ENCODE measurements at regions not wholly inside any gene's neighbourhood (a gene's known extent, or its start where the extent isn't known, plus 50 kb on each side); places are given as distances from the start of the nearest gene placed in this dataset.
"Not testable (repeated sequence)": the region's sequence is repeated elsewhere in the genome, so short reads cannot be mapped to it uniquely, and the experiment has no call there.

DNA sequence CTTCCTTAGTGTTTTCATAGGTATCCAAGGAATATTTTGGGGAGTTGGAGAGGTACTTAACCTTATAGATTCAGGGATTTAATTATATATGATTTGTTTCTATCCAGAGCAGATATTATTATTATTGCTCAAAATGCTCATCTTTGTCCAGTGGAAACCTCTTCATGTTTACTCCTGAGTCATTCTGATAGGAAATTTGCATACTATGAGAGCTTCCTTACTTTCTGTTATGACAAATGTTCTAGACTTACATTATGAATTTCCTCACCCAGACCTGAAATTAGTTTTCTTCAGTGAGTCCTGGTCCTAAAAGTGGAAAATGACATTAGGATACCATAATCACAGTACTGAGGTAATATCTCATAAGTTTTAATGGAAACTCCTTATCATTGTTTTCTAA lies 57.5 kb upstream of the PLPPR5 start:
- H3K27me3 ChIP-seq (ENCODE audit: insufficient read depth, low read length): no peaks in the 10 kb centered on the region
- H3K27ac ChIP-seq (ENCODE audit: low read length): no peak overlapping the region
- H3K9me3 ChIP-seq (ENCODE audit: insufficient read depth, low read depth, low read length): no peaks in the 10 kb centered on the region
- no peak overlapping the region for H3K4me3 ChIP-seq (ENCODE audit: low read length)
- no peaks in the 10 kb centered on the region for H3K4me1 ChIP-seq (ENCODE audit: insufficient read depth, low read length)
- H3K9ac ChIP-seq (ENCODE audit: low read depth, low read length): no peak overlapping the region
- no peaks in the 10 kb centered on the region for H3K36me3 ChIP-seq (ENCODE audit: insufficient read depth, low read depth, low read length)

DNA sequence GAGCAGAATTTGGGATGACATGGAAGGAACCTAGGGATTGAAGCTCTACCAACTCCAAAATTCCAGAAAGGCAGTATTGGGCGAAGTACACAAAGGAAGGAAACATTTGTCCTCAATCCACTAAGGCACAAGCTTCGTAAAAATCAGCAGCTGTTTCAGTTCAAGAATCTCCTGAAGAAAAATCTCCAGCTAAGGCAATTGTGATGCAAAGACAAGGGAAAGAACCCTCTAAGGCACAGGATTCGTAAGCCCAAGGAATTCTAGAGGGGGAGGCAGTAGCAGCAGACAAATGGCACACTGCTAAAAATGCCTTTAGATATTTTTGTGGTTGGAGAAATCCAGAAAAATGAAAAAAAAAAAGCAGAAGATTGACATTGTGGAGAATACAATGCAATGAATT lies 64.5 kb upstream of the PLPPR5 start:
- Histone ChIP-seq H3K9ac (ENCODE audit: low read depth, low read length) (no peak overlapping the region), H3K9me3 (ENCODE audit: insufficient read depth, low read depth, low read length) (no peaks in the 10 kb centered on the region), H3K4me1 (ENCODE audit: insufficient read depth, low read length) (peaks cover 21% of the 10 kb centered on the region), H3K27me3 (ENCODE audit: insufficient read depth, low read length) (no peaks in the 10 kb centered on the region), H3K27ac (ENCODE audit: low read length) (no peak overlapping the region), H3K4me3 (ENCODE audit: low read length) (peak overlapping the region; percentile 12; the same call in 1 of the 2 replicates), H3K36me3 (ENCODE audit: insufficient read depth, low read depth, low read length) (no peaks in the 10 kb centered on the region)

GRCh38 chr1:99078529-99078928 lies 73.9 kb upstream of the PLPPR5 start:
- not testable (repeated sequence) for H3K4me3 ChIP-seq (ENCODE audit: low read length); H3K36me3 ChIP-seq (ENCODE audit: insufficient read depth, low read depth, low read length); H3K9ac ChIP-seq (ENCODE audit: low read depth, low read length); H3K27ac ChIP-seq (ENCODE audit: low read length); H3K9me3 ChIP-seq (ENCODE audit: insufficient read depth, low read depth, low read length); H3K27me3 ChIP-seq (ENCODE audit: insufficient read depth, low read length); H3K4me1 ChIP-seq (ENCODE audit: insufficient read depth, low read length)

- no peak overlapping the region for H3K27ac ChIP-seq (ENCODE audit: low read length)
- H3K36me3 ChIP-seq (ENCODE audit: insufficient read depth, low read depth, low read length): no peaks in the 10 kb centered on the region
- no peak overlapping the region for H3K9ac ChIP-seq (ENCODE audit: low read depth, low read length)
- H3K9me3 ChIP-seq (ENCODE audit: insufficient read depth, low read depth, low read length): 0 out of 2 replicates have a peak, but pooled peaks cover 3% of the 10 kb centered on the region
- no peak overlapping the region for H3K4me3 ChIP-seq (ENCODE audit: low read length)
- no peaks in the 10 kb centered on the region for H3K4me1 ChIP-seq (ENCODE audit: insufficient read depth, low read length)
- no peaks in the 10 kb centered on the region for H3K27me3 ChIP-seq (ENCODE audit: insufficient read depth, low read length)
These were observed 77.7 kb upstream of the PLPPR5 start for GRCh38 chr1:99082366-99082765.

GRCh38 chr1:99083338-99083737 lies 78.7 kb upstream of the PLPPR5 start:
- Histone ChIP-seq H3K9ac (ENCODE audit: low read depth, low read length) (no peak overlapping the region), H3K9me3 (ENCODE audit: insufficient read depth, low read depth, low read length) (no peaks in the 10 kb centered on the region), H3K4me1 (ENCODE audit: insufficient read depth, low read length) (no peaks in the 10 kb centered on the region), H3K27ac (ENCODE audit: low read length) (no peak overlapping the region), H3K27me3 (ENCODE audit: insufficient read depth, low read length) (no peaks in the 10 kb centered on the region), H3K4me3 (ENCODE audit: low read length) (no peak overlapping the region), H3K36me3 (ENCODE audit: insufficient read depth, low read depth, low read length) (no peaks in the 10 kb centered on the region)

GRCh38 chr1:99084562-99084961 lies 79.9 kb upstream of the PLPPR5 start:
- no peaks in the 10 kb centered on the region for H3K36me3 ChIP-seq (ENCODE audit: insufficient read depth, low read depth, low read length)
- H3K9me3 ChIP-seq (ENCODE audit: insufficient read depth, low read depth, low read length): no peaks in the 10 kb centered on the region; the same call in 1 of the 2 replicates
- H3K4me1 ChIP-seq (ENCODE audit: insufficient read depth, low read length): no peaks in the 10 kb centered on the region
- H3K9ac ChIP-seq (ENCODE audit: low read depth, low read length): no peak overlapping the region
- no peaks in the 10 kb centered on the region for H3K27me3 ChIP-seq (ENCODE audit: insufficient read depth, low read length)
- no peak overlapping the region for H3K27ac ChIP-seq (ENCODE audit: low read length)
- no peak overlapping the region for H3K4me3 ChIP-seq (ENCODE audit: low read length)

DNA sequence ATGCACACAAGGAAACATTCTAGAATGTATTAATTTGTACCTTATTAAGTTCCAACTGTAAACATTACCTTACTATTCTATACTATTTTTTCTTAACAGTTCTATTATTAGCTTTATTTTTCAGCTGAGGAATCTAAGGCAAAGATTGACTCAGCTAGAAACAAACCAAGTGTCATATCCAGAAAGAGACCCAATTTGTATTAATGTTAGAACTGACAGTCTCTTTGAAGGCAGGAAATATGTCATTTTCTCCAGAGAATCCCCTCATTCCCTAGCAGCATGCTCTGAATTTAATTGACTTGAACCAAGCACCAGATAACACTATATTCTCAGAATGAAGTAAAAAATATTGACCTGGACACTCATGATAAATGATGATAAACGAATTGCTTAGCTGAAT lies 81.4 kb upstream of the PLPPR5 start:
- Histone ChIP-seq H3K27me3 (ENCODE audit: insufficient read depth, low read length) (no peaks in the 10 kb centered on the region), H3K4me1 (ENCODE audit: insufficient read depth, low read length) (no peaks in the 10 kb centered on the region), H3K27ac (ENCODE audit: low read length) (no peak overlapping the region), H3K36me3 (ENCODE audit: insufficient read depth, low read depth, low read length) (no peaks in the 10 kb centered on the region), H3K4me3 (ENCODE audit: low read length) (no peak overlapping the region), H3K9ac (ENCODE audit: low read depth, low read length) (no peak overlapping the region), H3K9me3 (ENCODE audit: insufficient read depth, low read depth, low read length) (no peaks in the 10 kb centered on the region; the same call in 1 of the 2 replicates)

DNA sequence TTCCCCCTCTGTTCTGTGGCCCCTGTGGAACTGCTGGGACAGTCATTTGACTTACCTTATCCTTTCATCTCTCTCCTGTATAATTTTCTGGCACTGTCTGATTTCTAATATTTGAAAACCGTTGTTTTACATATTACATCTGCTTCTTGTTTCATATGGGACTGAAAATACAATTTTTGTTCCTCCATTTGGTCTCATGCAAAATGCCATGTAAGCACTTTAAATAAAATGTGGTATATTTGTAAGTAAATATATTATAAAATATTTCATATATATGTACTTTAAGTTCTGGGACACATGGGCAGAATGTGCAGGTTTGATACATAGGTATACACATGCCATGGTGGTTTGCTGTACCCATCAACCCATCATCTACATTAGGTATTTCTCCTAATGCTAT lies 93.9 kb upstream of the PLPPR5 start:
- Histone ChIP-seq H3K9me3 (ENCODE audit: insufficient read depth, low read depth, low read length) (no peaks in the 10 kb centered on the region), H3K27me3 (ENCODE audit: insufficient read depth, low read length) (no peaks in the 10 kb centered on the region), H3K27ac (ENCODE audit: low read length) (no peak overlapping the region), H3K9ac (ENCODE audit: low read depth, low read length) (no peak overlapping the region), H3K4me3 (ENCODE audit: low read length) (no peak overlapping the region), H3K4me1 (ENCODE audit: insufficient read depth, low read length) (no peaks in the 10 kb centered on the region), H3K36me3 (ENCODE audit: insufficient read depth, low read depth, low read length) (no peaks in the 10 kb centered on the region)

- H3K9me3 ChIP-seq (ENCODE audit: insufficient read depth, low read depth, low read length): no peaks in the 10 kb centered on the region
- no peak overlapping the region for H3K27ac ChIP-seq (ENCODE audit: low read length)
- H3K27me3 ChIP-seq (ENCODE audit: insufficient read depth, low read length): no peaks in the 10 kb centered on the region
- H3K9ac ChIP-seq (ENCODE audit: low read depth, low read length): no peak overlapping the region
- no peak overlapping the region for H3K4me3 ChIP-seq (ENCODE audit: low read length)
- H3K4me1 ChIP-seq (ENCODE audit: insufficient read depth, low read length): peaks cover 8% of the 10 kb centered on the region; the same call in 1 of the 2 replicates
- H3K36me3 ChIP-seq (ENCODE audit: insufficient read depth, low read depth, low read length): no peaks in the 10 kb centered on the region
These were observed 101.6 kb upstream of the PLPPR5 start for GRCh38 chr1:99106274-99106673.

- Histone ChIP-seq H3K9me3 (ENCODE audit: insufficient read depth, low read depth, low read length) (no peaks in the 10 kb centered on the region; the same call in 1 of the 2 replicates), H3K4me3 (ENCODE audit: low read length) (no peak overlapping the region), H3K27me3 (ENCODE audit: insufficient read depth, low read length) (no peaks in the 10 kb centered on the region), H3K27ac (ENCODE audit: low read length) (no peak overlapping the region), H3K9ac (ENCODE audit: low read depth, low read length) (no peak overlapping the region), H3K36me3 (ENCODE audit: insufficient read depth, low read depth, low read length) (no peaks in the 10 kb centered on the region), H3K4me1 (ENCODE audit: insufficient read depth, low read length) (peaks cover 8% of the 10 kb centered on the region; the same call in 1 of the 2 replicates)
These were observed 103.0 kb upstream of the PLPPR5 start for GRCh38 chr1:99107680-99108079.

- Histone ChIP-seq H3K4me1 (ENCODE audit: insufficient read depth, low read length) (peaks cover 8% of the 10 kb centered on the region; the same call in 1 of the 2 replicates), H3K36me3 (ENCODE audit: insufficient read depth, low read depth, low read length) (no peaks in the 10 kb centered on the region), H3K9me3 (ENCODE audit: insufficient read depth, low read depth, low read length) (no peaks in the 10 kb centered on the region; the same call in 1 of the 2 replicates), H3K27ac (ENCODE audit: low read length) (no peak overlapping the region), H3K27me3 (ENCODE audit: insufficient read depth, low read length) (no peaks in the 10 kb centered on the region), H3K4me3 (ENCODE audit: low read length) (no peak overlapping the region), H3K9ac (ENCODE audit: low read depth, low read length) (no peak overlapping the region)
These were observed 105.7 kb upstream of the PLPPR5 start for GRCh38 chr1:99110140-99111041.

GRCh38 chr1:99115231-99115630 lies 110.6 kb upstream of the PLPPR5 start:
- no peak overlapping the region for H3K27ac ChIP-seq (ENCODE audit: low read length)
- no peaks in the 10 kb centered on the region; the same call in 1 of the 2 replicates for H3K9me3 ChIP-seq (ENCODE audit: insufficient read depth, low read depth, low read length)
- no peaks in the 10 kb centered on the region for H3K36me3 ChIP-seq (ENCODE audit: insufficient read depth, low read depth, low read length)
- peaks cover 2% of the 10 kb centered on the region; the same call in 1 of the 2 replicates for H3K4me1 ChIP-seq (ENCODE audit: insufficient read depth, low read length)
- no peaks in the 10 kb centered on the region for H3K27me3 ChIP-seq (ENCODE audit: insufficient read depth, low read length)
- H3K9ac ChIP-seq (ENCODE audit: low read depth, low read length): no peak overlapping the region
- H3K4me3 ChIP-seq (ENCODE audit: low read length): no peak overlapping the region

Measured in iPS-20b (cell line).